OCI-LY1 (cell line): ENCODE measurements at regions not wholly inside any gene's neighbourhood (a gene's known extent, or its start where the extent isn't known, plus 50 kb on each side); places are given as distances from the start of the nearest gene placed in this dataset.

Source experiments
- H2AFZ ChIP-seq: fragments of 200-600 bp; sonication (generic), shearing (Covaris generic); 2 replicates; pipeline ENCODE4 v1.6.0; 2014; ENCODE audit warnings: antibody characterized with exemption, mild to moderate bottlenecking, low read length
- H3F3A ChIP-seq: fragments of 200-600 bp; sonication (generic), shearing (Covaris generic); 2 replicates; pipeline ENCODE4 v1.6.0; 2014; ENCODE audit warnings: mild to moderate bottlenecking, antibody characterized with exemption, low read length, moderate library complexity; ENCODE audit not compliant: insufficient read depth
- H3K27ac ChIP-seq: fragments of 200-600 bp; sonication (generic); 2 replicates; pipeline ENCODE4 v1.5.1; 2014; ENCODE audit warnings: low read length, mixed run types, mild to moderate bottlenecking, low read depth; ENCODE audit not compliant: poor library complexity, severe bottlenecking
- H3K27me3 ChIP-seq: fragments of 200-600 bp; sonication (generic); 2 replicates; pipeline ENCODE4 v1.6.0; 2014; ENCODE audit warnings: antibody characterized with exemption, mild to moderate bottlenecking, low read length, moderate library complexity; ENCODE audit not compliant: insufficient read depth
- H3K36me3 ChIP-seq: fragments of 200-600 bp; sonication (generic); 2 replicates; pipeline ENCODE4 v1.6.1; 2014; ENCODE audit warnings: mild to moderate bottlenecking, antibody characterized with exemption, low read length, moderate library complexity, mixed read lengths; ENCODE audit not compliant: insufficient read depth
- H3K4me1 ChIP-seq: fragments of 200-600 bp; sonication (generic); 2 replicates; pipeline ENCODE4 v1.5.1; 2014; ENCODE audit warnings: mild to moderate bottlenecking, low read length, moderate library complexity; ENCODE audit not compliant: insufficient read depth, severe bottlenecking
- H3K4me2 ChIP-seq: fragments of 200-600 bp; sonication (generic), shearing (Covaris generic); 2 replicates; pipeline ENCODE4 v1.6.1; 2014; ENCODE audit warnings: low read length
- H3K4me3 ChIP-seq: fragments of 200-600 bp; sonication (generic); 2 replicates; pipeline ENCODE4 v1.5.1; 2014; ENCODE audit warnings: low read length, low read depth, mild to moderate bottlenecking, mixed read lengths; ENCODE audit not compliant: poor library complexity, severe bottlenecking
- H3K79me2 ChIP-seq: fragments of 200-600 bp; shearing (Covaris generic); 2 replicates; pipeline ENCODE4 v1.6.1; 2016; ENCODE audit warnings: mixed run types, low read length, mixed read lengths; ENCODE audit not compliant: insufficient read depth
- H3K9ac ChIP-seq: fragments of 200-600 bp; sonication (generic), shearing (Covaris generic); 2 replicates; pipeline ENCODE4 v1.6.1; 2014; ENCODE audit warnings: mild to moderate bottlenecking, low read length, mixed read lengths
- H3K9me2 ChIP-seq: fragments of 200-600 bp; sonication (generic), shearing (Covaris generic); 2 replicates; pipeline ENCODE4 v1.6.1; 2014; ENCODE audit warnings: low read depth, mild to moderate bottlenecking, low read length, mixed read lengths
- H3K9me3 ChIP-seq: fragments of 200-600 bp; shearing (Covaris generic); 2 replicates; pipeline ENCODE4 v1.6.1; 2014; ENCODE audit warnings: low read length, mixed read lengths
- H4K20me1 ChIP-seq: fragments of 200-600 bp; sonication (generic), shearing (Covaris generic); 2 replicates; pipeline ENCODE4 v1.6.0; 2016; ENCODE audit warnings: mild to moderate bottlenecking, low read length; ENCODE audit not compliant: insufficient read depth
- EZH2 ChIP-seq: fragments of 200-600 bp; sonication (generic), shearing (Covaris generic); IDR thresholded peaks from 2 replicates; pipeline ENCODE4 v1.8.0; 2017; ENCODE audit warnings: borderline replicate concordance, mixed run types, mild to moderate bottlenecking, antibody characterized with exemption, low read length, moderate library complexity, mixed read lengths
- TF ChIP-seq, protein P1 (sequence below): fragments of 200-600 bp; sonication (generic), shearing (Covaris generic); IDR thresholded peaks from 2 replicates; pipeline ENCODE4 v1.5.1; 2017; ENCODE audit warnings: mild to moderate bottlenecking, antibody characterized with exemption, low read length, moderate library complexity, mixed read lengths

DNA sequence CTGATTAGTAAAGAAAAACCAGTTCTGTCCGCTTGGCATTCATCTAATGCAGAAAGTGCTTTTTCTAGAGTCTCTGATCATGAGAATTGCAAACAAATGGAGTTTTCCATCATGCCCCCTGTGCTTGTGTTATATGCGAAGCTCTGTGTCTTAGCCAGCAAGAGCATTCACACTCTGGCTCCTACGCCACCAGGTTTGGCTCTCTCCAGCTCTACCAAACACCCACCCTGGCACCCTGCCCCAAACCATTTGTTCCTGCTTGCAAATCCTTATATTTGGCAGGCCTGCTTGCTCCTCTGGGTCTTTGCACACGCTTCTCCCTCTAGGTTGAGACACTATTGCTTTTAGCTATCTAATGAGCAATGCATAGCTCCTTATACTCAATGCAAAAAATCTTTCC lies 204.1 kb upstream of the CYRIA start:
- TF ChIP-seq EZH2: no peak
- TF ChIP-seq, protein P1, sequence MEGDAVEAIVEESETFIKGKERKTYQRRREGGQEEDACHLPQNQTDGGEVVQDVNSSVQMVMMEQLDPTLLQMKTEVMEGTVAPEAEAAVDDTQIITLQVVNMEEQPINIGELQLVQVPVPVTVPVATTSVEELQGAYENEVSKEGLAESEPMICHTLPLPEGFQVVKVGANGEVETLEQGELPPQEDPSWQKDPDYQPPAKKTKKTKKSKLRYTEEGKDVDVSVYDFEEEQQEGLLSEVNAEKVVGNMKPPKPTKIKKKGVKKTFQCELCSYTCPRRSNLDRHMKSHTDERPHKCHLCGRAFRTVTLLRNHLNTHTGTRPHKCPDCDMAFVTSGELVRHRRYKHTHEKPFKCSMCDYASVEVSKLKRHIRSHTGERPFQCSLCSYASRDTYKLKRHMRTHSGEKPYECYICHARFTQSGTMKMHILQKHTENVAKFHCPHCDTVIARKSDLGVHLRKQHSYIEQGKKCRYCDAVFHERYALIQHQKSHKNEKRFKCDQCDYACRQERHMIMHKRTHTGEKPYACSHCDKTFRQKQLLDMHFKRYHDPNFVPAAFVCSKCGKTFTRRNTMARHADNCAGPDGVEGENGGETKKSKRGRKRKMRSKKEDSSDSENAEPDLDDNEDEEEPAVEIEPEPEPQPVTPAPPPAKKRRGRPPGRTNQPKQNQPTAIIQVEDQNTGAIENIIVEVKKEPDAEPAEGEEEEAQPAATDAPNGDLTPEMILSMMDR: no peak
- H3K9ac ChIP-seq: no peak overlapping the region
- no peaks in the 10 kb centered on the region for H3F3A ChIP-seq
- H3K27me3 ChIP-seq: no peaks in the 10 kb centered on the region
- no peaks in the 10 kb centered on the region for H4K20me1 ChIP-seq
- no peak overlapping the region for H2AFZ ChIP-seq
- no peaks in the 10 kb centered on the region for H3K9me2 ChIP-seq
- H3K9me3 ChIP-seq: no peaks in the 10 kb centered on the region
- H3K4me2 ChIP-seq: no peak overlapping the region
- H3K27ac ChIP-seq: no peak overlapping the region
- H3K36me3 ChIP-seq: no peaks in the 10 kb centered on the region
- H3K79me2 ChIP-seq: no peaks in the 10 kb centered on the region
- no peaks in the 10 kb centered on the region for H3K4me1 ChIP-seq
- H3K4me3 ChIP-seq: no peak overlapping the region

DNA sequence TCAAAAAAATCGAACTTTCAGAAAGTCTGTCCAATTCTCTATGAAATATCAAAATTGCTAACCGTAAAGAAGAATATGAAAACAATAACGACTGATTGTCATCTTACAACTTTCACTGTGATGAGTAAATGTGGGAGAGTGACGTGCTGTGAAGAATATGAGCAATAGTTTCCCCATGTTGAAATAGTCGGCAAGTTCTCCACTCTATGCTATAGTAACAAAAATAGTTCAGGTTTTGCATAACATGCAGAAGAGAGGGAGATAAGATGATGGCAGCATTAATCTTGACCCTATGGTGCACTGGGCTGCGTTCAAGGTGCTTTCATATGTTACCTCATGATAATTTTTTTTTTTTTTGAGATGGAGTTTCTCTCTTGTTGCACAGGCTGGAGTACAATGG lies 196.8 kb upstream of the CYRIA start:
- no peak overlapping the region for H3K27ac ChIP-seq
- H3K9ac ChIP-seq: no peak overlapping the region
- no peaks in the 10 kb centered on the region for H3K36me3 ChIP-seq
- no peak overlapping the region for H3K4me3 ChIP-seq
- H3F3A ChIP-seq: no peaks in the 10 kb centered on the region
- H3K4me2 ChIP-seq: no peak overlapping the region
- H3K4me1 ChIP-seq: no peaks in the 10 kb centered on the region
- H4K20me1 ChIP-seq: no peaks in the 10 kb centered on the region
- no peaks in the 10 kb centered on the region for H3K9me2 ChIP-seq
- H2AFZ ChIP-seq: no peak overlapping the region
- H3K27me3 ChIP-seq: no peaks in the 10 kb centered on the region
- TF ChIP-seq, protein P1: no peak
- no peak for TF ChIP-seq EZH2
- no peaks in the 10 kb centered on the region for H3K9me3 ChIP-seq
- no peaks in the 10 kb centered on the region for H3K79me2 ChIP-seq

DNA sequence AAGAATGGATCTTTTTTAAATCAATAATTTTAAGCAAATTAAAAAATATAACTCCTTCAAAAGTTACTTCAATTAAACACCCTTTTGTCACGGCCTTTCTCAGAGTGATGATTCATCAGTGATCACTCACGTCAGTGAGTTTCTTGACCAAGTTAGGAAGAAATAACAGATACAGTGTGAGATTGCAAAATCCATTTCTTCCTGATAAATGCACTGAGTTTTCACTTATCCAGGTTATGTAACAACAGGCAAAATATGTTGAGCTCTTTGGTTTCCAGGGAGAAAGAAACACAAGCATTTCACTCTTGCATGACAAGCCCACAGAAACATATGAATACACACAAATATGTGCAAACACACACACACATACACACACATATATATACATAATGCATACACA lies 195.9 kb upstream of the CYRIA start:
- Histone ChIP-seq H3F3A (no peaks in the 10 kb centered on the region), H3K4me3 (no peak overlapping the region), H3K79me2 (no peaks in the 10 kb centered on the region), H3K4me1 (no peaks in the 10 kb centered on the region), H3K36me3 (no peaks in the 10 kb centered on the region), H3K27ac (no peak overlapping the region), H4K20me1 (no peaks in the 10 kb centered on the region), H3K9me2 (no peaks in the 10 kb centered on the region), H3K27me3 (no peaks in the 10 kb centered on the region), H3K4me2 (no peak overlapping the region), H2AFZ (no peak overlapping the region), H3K9ac (no peak overlapping the region), H3K9me3 (no peaks in the 10 kb centered on the region)
- TF ChIP-seq, protein P1: no peak
- TF ChIP-seq EZH2: no peak
